ENCODE measurements at regions not wholly inside any gene's neighbourhood (a gene's known extent, or its start where the extent isn't known, plus 50 kb on each side); places are given as distances from the start of the nearest gene placed in this dataset.

DNA sequence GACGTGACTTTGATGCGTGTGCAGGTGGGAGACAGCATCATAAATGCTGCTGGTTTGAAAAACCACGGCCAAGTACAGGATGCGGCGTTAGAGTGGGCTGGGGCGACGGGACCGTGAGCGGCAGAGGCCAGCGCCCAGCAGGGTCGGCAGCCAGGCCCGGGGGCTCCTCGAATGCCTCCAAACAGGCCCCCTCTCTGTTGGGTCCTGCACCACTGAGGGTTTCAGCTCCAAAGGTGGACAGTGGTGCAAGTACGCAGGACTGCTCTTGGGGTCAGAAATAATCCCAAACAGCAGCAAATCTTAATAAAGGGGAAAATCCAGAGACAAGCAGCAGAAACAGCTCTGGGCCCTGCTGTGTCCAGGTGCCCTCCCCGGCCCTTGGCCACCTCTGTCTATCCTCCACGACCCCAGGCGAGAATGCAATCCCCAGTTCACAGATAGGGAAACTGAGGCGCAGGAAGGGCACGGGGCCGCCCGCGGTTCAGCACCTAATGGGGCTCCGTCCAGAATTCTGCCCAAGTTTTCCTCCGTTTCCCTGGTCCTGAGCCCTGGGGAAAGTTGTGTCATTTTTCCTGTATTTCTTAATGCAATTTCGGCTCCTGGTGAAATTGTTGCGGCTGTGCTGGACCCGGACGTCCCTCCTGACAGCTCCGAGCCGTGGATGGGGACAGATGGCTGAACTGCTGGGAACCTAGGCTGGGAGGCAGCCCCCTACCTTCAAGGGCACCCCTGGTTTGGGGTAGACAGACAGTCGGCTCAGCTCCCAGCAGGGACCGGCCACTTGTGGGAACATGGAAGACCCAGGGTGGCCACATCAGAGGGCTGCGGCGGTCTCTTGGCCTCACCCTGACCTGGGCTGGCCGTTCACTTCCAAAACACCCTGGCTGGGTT lies 97.4 kb downstream of the FOXL3 start:
- DNase-seq, result no peak

DNA sequence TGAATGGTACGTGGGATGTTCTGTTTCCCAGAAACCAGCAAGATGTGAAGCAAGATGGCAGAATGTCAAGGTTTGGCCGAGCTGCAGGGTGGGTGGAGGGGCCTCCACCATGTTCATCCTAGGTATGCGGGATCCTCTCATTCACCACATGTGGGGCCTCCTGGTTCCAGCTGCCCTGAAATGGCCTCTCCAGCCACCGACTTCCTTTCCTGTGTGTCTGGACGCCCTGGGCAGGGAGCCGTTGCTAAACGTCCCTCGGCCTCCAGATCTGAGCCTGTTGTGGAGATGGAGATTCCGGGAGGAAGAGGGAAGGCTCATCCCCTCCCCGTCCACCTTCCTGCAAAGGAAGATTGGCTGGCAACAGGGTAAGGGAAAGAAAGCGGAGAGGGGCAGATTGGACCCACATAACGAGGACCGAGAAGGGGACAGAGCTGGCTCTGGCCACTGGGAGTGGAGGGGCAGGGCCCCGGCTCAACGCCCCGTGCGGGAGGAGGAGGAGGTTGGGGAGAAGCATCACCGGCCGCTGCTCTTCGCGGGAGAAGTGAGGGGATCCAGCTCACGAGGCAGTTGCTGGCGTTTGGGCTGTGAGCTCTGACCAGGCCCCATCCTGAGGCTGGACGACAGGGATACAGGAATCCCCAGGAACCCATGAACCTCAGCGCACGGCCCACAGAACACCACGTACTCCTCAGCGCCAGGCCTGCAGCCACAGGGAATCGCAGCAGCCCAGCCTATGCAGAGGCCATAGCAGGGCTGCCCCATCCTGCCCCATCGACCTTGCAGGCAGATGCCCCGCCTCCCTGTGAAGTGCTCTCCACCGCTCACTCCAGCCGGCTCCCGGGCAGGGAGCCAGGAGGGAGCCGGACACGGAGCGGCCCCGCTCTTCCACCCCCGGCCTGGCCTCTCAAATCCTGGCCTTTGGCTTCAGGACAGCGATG lies 98.3 kb downstream of the FOXL3 start:
- peak; percentile 54 for DNase-seq

DNA sequence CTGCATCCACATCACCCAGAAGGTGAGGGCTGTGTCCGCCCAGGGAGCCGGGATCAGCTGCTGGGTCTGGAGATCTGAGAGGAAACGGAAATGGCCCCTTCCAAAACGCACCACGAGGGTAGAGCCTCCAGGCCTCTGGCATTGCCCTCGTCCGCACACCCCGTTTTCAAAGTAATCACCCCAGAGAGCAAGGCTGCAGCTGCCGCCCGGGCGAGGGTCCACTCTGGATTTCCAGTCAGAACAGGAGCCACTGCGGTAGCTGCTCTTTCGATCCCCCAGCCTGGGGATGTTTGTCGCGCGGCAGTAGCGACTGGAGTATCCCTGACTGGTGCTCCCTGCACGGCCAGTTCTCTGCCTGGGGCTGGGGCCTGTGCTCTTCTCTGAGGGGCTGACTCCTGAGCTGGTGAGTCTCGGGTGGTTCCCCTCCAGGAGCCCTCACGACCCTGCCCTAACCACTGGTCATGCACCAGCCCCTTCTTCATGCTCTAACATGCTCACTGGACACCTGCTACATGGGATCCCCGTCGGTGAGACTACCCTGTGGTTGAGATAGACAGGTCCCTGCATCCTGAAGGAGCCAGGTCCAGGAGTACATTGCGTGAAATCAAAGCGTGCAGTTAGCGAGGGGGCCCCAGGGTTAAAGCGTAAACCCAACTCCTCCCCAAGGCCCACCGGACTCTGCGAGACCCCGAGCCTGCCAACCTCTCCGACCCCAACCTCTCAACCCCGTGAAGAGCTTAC lies 99.2 kb downstream of the FOXL3 start:
- no peak for DNase-seq

DNA sequence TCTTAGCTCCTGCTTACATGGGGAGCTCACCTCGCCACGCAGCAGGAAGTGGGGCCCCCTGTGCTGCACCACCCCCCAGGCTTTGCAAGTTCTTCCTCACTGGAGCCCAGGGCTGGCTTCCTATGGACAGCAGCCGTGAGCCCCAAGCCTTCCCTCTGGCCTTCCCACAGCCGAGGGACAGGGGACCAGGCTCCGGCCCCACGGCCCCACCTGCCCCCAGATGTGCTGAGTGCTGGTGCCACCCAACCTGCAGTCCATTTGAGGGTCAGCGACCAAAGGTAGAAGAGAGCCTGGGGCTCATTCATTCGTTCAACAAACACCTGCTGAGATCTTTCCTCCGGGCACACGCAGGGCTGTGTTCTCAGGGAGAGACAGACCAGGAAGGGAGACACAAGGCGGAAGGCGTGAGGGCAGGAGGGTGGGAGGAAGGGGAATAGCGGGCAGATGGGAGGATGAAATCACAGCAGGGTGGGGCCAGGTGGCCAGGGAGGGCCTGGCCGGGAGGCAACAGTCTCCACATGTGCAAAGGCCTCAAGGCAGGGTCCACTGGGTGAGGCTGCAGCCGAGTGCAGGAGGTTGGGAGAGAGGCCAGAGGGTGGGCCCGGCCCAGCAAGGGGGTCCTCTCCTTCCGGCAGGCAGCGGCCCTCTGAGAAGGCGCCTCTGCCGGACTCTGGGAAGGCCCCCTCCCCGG lies 100.1 kb downstream of the FOXL3 start:
- DNase-seq, result no peak

DNA sequence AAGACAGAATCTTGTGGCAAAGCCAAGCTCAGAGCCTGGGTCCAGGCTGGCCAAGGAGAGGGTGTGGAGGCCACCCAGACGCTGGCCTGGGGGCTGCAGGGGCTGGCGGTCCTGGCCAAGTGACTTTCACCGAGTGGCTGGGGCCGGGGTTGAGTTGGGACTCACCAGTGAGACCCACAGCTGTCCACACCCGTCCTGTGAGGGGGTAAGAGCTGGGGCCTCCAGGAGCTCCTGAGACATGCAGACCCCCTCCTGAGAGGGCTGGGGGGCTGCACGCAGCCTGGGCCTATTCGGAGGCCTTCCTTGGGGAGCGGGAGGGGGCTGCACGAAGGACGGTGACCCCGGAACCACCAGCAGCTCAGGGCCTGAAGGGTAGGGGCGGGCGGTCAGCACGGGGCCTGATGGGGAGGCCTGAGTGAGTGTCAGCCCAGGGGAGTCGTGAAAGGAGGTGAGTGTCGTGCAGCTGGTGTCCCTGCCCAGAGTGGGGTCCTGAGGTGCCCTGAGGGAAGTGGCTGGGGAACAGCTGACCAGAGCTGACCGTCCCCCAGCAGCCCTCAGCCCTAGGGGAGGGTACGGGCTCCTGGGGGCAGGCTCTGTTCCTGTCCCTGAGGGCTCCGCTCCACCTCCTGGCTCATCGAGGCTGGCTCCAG lies 100.9 kb downstream of the FOXL3 start:
- DNase-seq, result no peak

DNA sequence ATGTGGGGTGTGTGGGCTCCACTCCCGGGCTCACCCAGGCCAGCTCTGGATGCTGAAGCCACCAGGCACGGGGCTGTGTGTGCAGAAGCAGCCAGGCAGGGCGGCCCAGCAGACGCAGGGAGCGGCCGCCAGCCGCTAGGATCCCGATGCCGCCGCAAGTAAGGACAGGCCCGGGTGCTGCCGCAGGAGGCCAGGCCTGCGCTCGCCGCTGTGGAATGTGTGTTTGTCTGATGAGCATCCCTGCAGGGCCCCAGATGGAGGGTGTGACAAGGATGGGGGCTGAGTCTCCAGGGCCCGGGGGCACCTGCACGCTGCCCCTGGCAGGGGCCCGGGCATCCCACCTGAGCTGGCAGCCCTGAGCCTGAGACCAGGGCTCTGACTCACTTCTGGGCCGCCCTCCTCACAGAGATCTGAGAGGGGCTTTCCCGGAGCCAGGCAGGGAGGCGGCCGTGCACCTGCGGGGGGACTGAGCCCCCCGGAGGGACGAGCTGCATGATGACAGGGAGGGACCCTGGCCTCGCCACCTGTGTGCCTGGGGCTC lies 101.5 kb downstream of the FOXL3 start:
- no peak for DNase-seq

DNA sequence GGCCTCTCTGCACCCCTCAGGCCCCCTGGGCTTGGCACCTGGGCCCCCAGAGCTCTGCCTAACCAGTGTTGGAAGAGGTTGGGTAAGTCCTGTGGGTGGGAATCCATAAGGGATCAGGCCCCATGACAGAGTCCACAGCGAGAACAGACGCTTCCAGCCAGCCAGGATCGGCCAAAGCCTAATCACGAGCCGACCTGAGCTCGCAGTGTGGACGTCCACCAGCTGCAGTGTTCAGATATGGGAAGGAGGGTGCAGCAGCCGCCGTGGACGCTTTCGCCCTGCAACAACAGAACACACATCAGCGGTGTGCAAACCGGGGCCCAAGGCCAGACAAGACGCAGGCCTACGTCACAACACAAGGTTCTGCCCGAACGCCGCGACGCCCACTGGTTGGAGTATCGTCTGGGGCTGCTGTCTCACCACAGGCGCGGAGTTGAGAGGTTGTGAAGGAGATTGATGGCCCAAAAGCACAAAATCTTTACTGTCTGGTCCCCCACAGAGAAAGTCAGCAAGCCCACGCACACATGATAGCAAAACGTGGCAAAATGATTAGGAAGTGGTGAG lies 102.1 kb downstream of the FOXL3 start:
- DNase-seq, result no peak

DNA sequence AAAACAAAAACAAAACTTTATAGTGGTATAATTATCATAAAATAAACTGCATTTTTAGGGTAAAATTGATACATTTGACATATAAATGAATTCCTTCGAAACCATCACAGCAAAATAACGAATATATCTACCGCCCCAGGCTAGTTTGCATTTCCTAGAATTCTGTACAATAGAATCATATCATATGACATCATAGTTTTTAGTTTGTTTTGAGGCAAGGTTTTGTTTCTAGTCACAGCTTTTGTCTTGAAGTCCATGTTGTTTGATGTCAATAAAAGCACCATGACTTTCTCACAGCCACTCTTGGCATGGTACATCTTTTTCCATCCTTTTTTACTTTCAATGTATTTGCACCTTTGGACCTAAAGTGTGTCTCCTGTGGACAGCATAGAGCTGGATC lies 102.9 kb downstream of the FOXL3 start:
- DNase-seq, result no peak

DNA sequence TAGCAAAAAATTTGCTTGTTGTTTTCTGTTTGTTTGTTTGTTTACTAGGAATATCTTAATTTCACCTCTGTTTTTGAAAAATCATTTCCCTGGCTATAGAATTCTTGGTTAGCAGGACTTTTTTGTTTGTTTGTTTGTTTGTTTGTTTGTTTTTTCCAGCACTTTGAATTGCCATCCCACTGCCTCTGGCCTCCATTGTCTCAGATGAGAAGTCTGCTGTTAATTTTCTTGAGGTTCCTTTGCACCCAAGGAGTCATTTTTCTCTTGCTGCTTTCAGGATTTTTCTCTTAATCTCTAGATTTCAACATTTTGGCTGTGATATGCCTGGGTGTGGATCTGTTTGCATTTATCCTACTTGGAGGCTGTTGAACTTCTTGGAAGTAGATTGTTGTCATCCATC lies 105.7 kb downstream of the FOXL3 start:
- no peak for DNase-seq

DNA sequence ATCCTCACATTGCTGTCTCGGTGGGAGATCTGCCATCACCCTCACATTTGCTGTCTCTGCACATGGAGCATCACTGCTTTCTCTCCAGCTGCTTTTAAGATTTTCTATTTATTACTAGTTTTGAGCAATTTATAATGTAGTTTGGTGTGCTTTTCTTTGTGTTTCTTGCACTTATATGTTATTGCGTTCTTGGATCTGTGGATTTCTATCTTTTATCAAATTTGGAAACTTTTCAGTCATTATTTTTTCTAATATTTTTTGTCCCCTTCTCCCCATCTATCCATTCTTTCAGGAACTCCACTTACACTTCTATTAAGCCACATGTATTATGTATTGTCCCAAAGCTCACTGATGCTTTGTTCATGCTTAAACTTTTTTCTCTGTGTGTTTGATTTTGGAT lies 108.9 kb downstream of the FOXL3 start:
- DNase-seq, result no peak

DNA sequence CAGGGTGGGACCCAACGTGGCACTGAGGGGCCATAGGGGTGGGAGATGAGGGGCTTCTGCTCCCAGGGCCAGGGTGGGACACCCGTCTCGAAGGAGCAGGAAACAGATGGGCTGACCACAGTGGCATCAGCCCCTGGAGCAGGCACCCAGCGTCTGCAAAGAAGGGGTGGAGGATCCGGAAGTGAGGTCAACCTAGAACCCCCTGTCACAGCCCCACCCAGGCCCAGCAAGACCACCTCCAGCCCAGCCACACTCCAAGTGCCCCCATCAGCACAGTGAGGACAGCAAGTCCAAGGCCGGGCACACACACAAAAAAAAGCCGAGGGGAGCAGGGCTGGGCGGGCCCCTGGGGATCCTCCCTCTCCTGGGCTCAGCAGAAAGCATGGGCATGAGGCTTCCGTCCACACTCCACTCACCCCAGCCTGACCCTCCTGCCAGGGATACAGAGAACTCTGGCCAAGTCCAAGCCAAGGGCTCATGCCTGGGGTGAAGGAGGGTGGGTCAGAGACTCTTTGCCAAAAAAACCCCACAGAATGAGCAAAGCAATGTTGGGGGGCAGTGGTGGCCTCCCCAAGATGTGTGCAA lies 111.0 kb downstream of the FOXL3 start:
- DNase-seq, result no peak

DNA sequence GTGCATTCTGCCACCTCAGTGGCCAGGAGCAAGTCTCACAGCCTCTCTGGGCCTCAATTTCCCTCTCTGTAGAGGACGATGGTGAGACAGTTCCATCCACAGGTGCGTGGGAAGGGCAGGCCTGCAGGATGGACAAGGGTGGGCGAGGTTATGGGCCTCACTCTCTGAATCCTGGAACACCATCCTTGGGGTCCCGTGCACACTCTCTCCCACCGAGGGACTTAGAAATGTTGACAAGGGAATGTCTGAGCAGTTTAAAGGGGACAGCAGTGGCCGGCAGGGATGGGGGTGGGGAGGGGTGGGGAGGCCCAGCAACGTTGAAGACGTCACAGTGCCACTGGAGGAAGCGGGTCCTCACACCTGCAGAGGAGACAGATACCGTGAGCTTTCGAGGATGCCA lies 111.5 kb downstream of the FOXL3 start:
- no peak for DNase-seq

DNA sequence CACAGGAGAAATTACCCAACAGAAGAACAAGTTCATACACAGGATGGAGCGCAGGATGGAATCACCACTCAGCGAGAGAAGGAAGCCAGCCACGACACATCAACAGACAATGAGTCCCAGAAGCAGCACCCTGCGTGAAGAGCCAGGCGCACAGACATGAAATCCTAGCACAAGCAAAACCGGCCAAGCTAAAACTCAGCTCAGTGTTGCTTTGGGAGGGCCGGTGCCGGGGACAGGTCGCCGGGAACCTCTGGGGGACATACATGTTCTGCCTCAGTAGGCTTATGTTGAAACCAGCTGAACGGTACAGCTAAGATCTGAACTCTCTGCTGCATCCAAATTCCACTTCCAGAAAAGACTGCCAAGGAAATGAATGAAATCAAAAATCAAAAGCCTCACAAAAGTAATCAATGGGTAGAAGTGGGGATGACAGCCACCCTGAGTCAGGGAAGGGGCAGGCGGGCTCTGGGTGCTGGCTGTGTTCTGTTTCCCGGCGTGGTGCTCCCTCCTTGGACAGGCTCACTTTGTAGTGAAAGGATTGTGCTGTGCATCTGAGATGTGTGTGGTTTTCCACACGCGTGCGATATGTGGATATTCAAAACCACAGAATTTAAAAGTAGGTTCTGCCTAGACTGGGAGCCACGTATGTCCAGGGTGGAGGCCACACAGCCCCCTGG lies 114.7 kb downstream of the PDGFA start:
- no peak for DNase-seq

DNA sequence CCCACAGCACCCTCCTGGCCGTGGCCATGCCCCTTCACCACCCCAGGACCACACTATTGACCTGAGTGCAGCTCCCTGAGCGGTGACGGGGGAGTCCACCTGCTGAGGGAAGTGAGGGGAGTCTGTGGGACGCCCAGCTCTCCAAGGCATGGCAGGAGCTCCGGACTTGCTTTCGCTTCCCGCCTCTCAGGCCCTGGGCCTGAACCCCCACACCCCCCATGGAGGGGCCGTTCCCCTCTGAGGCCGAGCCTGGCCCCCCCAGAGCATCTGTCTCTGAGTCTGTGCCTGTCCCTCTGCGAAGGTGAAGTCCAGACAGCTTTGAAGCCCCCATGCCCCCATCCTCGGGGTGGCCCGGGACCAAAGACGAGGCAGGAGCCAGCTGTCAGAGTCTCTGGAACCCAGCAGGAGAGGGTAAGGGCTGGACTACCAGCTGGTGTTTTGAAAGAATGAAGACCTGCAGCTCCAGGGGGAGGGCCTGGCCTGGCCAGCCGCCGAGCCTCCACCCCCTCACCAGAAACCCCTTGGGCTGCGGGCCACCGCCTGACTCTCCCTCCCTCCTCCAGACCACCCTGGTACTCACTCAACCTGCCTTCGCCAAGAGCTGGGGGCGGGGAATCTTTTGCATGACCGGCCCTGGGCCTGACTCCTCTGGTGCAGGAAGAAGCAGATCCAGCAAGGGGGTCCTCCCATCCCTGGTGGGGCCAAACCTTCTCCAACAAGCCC lies 114.0 kb downstream of the PDGFA start:
- no peak for DNase-seq

DNA sequence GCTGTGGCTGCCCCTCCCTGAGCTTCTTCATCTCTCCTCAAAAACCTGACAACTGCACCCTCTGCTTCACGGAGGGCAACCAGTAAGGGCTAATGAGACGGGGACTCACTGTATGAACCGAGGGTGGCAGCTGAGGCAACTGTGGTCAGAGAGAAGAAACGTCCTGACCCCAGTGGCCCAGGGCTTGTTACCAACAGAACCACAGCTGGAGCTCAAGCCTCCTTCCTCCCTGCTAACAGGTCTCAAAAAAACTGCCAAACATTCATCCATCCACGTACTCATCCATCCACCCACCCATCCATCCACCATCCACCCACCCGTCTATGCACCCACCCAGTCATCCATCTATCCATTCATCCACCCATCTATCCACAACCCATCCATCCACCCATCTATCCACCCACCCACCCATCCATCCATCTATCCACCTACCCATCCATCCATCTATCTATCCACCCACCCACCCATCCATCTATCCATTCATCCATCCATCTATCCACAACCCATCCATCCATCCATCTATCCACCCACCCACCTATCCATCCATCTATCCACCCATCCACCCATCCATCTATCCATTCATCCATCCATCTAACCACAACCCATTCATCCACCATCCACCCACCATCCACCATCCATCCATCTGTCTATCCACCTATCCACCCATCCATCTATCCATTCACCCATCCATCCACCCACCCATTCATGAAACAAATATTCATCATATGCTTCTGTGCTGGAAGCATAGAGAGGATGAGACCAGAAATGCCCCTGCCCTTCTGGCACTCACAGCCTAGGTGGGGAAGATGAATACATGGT lies 111.7 kb downstream of the PDGFA start:
- DNase-seq, result no peak

DNA sequence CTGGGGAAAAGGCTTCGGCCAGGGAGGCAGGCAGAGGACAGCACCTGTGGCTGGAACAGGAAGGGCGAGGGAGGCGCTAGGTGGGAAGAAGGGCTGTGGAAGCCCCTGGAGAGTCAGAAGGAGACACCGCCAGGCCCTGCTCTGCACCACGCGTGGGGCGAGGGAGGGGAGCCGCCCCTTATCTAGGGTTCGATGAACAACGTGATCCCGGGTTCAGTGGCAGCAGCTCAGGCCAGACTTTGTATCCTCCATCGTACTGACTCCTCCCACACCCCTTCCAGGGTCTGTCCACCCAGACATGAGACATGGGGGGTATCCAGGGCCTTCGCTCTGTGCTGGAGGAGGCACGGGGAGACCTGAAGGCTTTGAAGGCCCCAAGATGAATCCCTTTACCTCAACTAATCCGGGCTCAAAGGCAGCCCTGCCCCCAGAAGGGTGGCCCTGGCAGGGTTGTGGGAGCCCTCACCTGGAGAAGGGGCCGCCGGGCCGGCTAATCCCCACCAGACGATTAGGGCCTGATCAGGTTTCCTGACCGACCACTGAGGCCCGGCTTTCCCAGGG lies 110.8 kb downstream of the PDGFA start:
- no peak for DNase-seq

DNA sequence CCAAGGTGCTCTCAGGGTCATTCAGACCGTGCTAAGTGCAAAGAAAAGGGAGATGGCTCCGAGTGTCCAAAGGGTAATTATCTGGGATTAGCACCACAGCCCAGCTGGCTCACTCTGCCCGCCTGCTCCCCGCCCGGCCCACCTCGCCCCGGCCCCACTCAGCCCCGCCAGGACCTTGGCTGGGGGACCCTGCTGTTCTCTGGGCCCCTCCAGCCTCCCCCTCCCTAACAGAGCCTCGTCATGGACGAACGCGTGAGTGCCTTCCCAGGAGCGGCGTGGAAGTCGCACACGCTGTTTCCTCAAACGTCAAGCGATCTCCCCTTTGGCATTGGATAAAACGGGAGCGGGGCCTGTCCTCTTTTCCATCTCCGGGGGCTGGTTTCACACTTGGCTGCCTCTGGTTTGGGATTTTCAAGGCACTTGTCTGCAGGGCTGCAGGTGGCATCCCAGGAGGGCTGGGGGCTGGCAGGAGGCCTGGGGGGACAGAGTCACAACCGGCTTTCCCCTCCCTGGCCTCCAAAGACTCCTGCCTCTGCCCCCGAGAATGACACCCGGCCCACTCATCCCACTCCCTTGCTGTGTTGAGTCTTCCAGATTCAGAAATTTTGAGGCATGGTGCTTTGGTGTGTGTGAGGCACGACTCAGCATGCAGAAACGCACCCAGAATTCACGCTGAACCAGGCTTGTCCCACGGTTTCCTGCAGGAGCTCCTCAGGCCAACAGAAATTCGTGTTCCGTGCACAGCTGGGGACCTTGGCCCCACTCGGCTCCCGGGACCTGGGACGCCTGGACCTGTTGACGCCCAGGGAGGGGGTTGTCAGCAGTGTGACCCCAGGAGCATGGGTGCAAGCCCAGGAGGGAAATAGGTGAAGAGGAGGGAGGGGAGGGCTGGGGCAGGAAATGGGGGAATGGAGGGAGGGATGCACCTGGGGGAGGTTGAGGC lies 110.0 kb downstream of the PDGFA start:
- no peak for DNase-seq

Data from SHP77 treated with DMSO at 0.1 percent for 48 hours (cell line).